Tibial nerve (tissue), 4 donors: ENCODE measurements at regions not wholly inside any gene's neighbourhood (a gene's known extent, or its start where the extent isn't known, plus 50 kb on each side); places are given as distances from the start of the nearest gene placed in this dataset.
"Not testable (repeated sequence)": the region's sequence is repeated elsewhere in the genome, so short reads cannot be mapped to it uniquely, and the experiment has no call there.

Experiments
- DNase-seq, 2 donors: peaks; one replicate each; pipeline ENCODE4 v3.0.0-alpha.2; 2019; ENCODE audit warnings: low spot score in 2 of 2
- H3K27ac ChIP-seq, 4 donors: fragments of 200-600 bp; sonication (generic) in 3 of 4; one replicate each; pipeline ENCODE4 v1.5.1; 2017 to 2019; ENCODE audit warnings: mild to moderate bottlenecking in 1 of 4
- H3K27me3 ChIP-seq, 2 donors: fragments of 200-600 bp; sonication (generic) in 1 of 2; one replicate each; pipeline versions ENCODE4 v1.5.1 to v1.6.0; 2017 to 2019
- H3K36me3 ChIP-seq, 3 donors: fragments of 200-600 bp; sonication (generic); one replicate each; pipeline ENCODE4 v1.5.1; 2018 to 2019
- H3K4me1 ChIP-seq, 4 donors: fragments of 200-600 bp; sonication (generic) in 3 of 4; one replicate each; pipeline ENCODE4 v1.5.1; 2017 to 2019
- H3K4me3 ChIP-seq, 4 donors: fragments of 200-600 bp; sonication (generic) in 3 of 4; one replicate each; pipeline ENCODE4 v1.5.1; 2017 to 2019; ENCODE audit warnings: mild to moderate bottlenecking in 1 of 4, moderate library complexity in 1 of 4
- H3K9me3 ChIP-seq, 4 donors: fragments of 200-600 bp; sonication (generic) in 3 of 4; one replicate each; pipeline ENCODE4 v1.5.1; 2017 to 2019
- EP300 ChIP-seq, 2 donors: sonication (generic); formaldehyde crosslinking; IDR thresholded peaks; one replicate each; pipeline ENCODE4 v1.6.1; 2017; ENCODE audit warnings: antibody characterized with exemption in 2 of 2, mild to moderate bottlenecking in 1 of 2
- POLR2A ChIP-seq, 2 donors: fragments of 450-650 bp; IDR thresholded peaks; one replicate each; pipeline ENCODE4 v1.6.1; 2017; ENCODE audit warnings: antibody characterized with exemption in 2 of 2, mild to moderate bottlenecking in 2 of 2, moderate library complexity in 2 of 2
- WGBS, 2 donors: methylation state at CpG; one replicate each; pipeline ENCODE4 v1.1.5; 2018; 5-methylcytosine and 5-hydroxymethylcytosine counted together
- TF ChIP-seq, protein P1 (sequence below), 5 experiments: fragments of 200-600 bp in 3 of 5; fragments of 450-650 bp in 2 of 5; sonication (generic) in 3 of 5; IDR thresholded peaks; one replicate each; pipeline ENCODE4 v1.5.1; 2016 to 2019; ENCODE audit warnings: antibody characterized with exemption in 5 of 5, mild to moderate bottlenecking in 3 of 5, moderate library complexity in 2 of 5

DNA sequence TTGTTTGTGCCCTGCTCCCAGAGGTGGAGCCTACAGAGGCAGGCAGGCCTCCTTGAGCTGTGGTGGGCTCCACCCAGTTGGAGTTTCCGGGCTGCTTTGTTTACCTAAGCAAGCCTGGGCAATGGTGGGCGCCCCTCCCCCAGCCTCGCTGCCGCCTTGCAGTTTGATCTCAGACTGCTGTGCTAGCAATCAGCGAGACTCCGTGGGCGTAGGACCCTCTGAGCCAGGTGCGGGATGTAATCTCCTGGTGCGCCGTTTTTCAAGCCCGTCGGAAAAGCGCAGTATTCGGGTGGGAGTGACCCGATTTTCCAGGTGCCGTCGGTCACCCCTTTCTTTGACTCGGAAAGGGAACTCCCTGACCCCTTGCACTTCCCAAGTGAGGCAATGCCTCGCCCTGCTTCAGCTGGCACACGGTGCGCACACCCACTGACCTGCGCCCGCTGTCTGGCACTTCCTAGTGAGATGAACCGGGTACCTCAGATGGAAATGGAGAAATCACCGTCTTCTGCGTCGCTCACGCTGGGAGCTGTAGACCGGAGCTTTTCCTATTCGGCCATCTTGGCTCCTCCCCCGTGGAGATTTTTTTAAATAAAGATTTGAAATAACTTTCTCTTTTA is 189.2 kb upstream of the WSB1 start:
- H3K27me3 ChIP-seq, H3K27ac ChIP-seq, H3K36me3 ChIP-seq, H3K9me3 ChIP-seq, H3K4me3 ChIP-seq, DNase-seq, H3K4me1 ChIP-seq: not testable (repeated sequence)
- WGBS, 2 donors = 90 to 91% methylated on average over 26 to 31 of the region's 31 CpGs

- no peak for DNase-seq
- no peaks in the 10 kb centered on the region for H3K4me1 ChIP-seq
- H3K27me3 ChIP-seq = no peaks in the 10 kb centered on the region
- 61 to 72% methylated on average over 3 of the region's 3 CpGs for WGBS, 2 donors
- no peaks in the 10 kb centered on the region for H3K36me3 ChIP-seq
- no peak overlapping the region for H3K4me3 ChIP-seq
- TF ChIP-seq POLR2A (IDR thresholded peaks at IDR 0.05) = no peak
- TF ChIP-seq, protein P1, sequence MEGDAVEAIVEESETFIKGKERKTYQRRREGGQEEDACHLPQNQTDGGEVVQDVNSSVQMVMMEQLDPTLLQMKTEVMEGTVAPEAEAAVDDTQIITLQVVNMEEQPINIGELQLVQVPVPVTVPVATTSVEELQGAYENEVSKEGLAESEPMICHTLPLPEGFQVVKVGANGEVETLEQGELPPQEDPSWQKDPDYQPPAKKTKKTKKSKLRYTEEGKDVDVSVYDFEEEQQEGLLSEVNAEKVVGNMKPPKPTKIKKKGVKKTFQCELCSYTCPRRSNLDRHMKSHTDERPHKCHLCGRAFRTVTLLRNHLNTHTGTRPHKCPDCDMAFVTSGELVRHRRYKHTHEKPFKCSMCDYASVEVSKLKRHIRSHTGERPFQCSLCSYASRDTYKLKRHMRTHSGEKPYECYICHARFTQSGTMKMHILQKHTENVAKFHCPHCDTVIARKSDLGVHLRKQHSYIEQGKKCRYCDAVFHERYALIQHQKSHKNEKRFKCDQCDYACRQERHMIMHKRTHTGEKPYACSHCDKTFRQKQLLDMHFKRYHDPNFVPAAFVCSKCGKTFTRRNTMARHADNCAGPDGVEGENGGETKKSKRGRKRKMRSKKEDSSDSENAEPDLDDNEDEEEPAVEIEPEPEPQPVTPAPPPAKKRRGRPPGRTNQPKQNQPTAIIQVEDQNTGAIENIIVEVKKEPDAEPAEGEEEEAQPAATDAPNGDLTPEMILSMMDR (IDR thresholded peaks at IDR 0.05) = no peak
- no peak for TF ChIP-seq EP300 (IDR thresholded peaks at IDR 0.05)
- no peaks in the 10 kb centered on the region for H3K9me3 ChIP-seq
- no peak overlapping the region for H3K27ac ChIP-seq
These were observed 188.3 kb upstream of the WSB1 start for GRCh38 chr17:27105636-27106035.

DNA sequence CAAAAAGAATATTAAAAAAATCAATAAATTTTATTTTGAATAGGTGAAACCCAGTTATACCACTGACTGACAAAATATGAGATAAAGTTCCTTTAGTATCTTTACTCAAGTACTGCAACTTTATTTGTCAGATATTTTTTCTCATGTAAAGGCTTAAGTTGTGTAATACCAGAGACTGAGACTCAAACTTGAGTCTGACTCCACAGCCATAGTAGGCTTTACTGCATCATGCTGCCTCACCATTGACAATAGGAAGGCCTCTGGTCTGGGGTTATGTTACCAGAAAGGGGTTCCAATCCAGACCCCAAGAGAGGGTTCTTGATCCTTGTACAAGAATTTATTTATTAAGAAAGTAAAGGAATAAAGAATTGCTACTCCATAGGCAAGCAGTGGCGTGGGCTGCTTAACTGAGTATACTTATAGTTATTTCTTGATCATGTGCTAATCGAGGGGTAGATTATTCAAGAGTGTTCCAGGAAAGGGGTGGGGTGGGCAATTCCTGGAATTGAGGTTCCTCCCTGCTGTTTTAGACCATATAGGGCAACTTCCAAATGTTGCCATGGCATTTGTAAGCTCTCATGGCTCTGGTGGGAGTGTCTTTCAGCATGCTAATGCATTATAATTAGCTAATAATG is 187.4 kb upstream of the WSB1 start:
- TF ChIP-seq POLR2A (IDR thresholded peaks at IDR 0.05) (no peak), EP300 (IDR thresholded peaks at IDR 0.05) (no peak)
- TF ChIP-seq, protein P1 (IDR thresholded peaks at IDR 0.05) = no peak
- DNase-seq = no peak
- no peaks in the 10 kb centered on the region for H3K36me3 ChIP-seq
- H3K27me3 ChIP-seq = no peaks in the 10 kb centered on the region
- no peak overlapping the region for H3K4me3 ChIP-seq
- 53 to 58% methylated on average over 2 of the region's 2 CpGs for WGBS, 2 donors
- no peak overlapping the region for H3K27ac ChIP-seq
- no peaks in the 10 kb centered on the region for H3K4me1 ChIP-seq
- no peaks in the 10 kb centered on the region for H3K9me3 ChIP-seq

DNA sequence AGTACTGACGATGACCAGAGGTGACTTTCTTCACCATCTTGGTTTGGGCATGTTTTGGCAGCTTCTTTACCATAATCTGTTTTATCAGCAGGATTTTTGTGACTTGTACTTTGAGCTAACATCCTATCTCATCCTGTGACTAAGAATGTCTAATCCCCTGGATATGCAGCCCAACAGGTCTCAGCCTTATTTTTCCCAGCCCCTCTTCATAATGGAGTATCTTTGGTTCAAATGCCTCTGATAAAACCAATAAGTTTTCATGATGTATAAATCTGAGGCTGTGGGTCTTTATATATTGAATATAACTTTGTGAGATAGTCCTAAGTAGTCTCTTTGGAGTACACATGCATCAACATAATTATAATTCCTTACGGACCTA is 186.9 kb upstream of the WSB1 start:
- H3K9me3 ChIP-seq = no peaks in the 10 kb centered on the region
- no peak overlapping the region for H3K27ac ChIP-seq
- no peaks in the 10 kb centered on the region for H3K4me1 ChIP-seq
- DNase-seq = no peak
- no peak overlapping the region for H3K4me3 ChIP-seq
- WGBS, 2 donors = 58 to 65% methylated on average over 2 of the region's 2 CpGs
- no peaks in the 10 kb centered on the region for H3K36me3 ChIP-seq
- no peaks in the 10 kb centered on the region for H3K27me3 ChIP-seq
- TF ChIP-seq POLR2A (IDR thresholded peaks at IDR 0.05) = no peak
- TF ChIP-seq, protein P1 (IDR thresholded peaks at IDR 0.05) = no peak
- TF ChIP-seq EP300 (IDR thresholded peaks at IDR 0.05) = no peak

DNA sequence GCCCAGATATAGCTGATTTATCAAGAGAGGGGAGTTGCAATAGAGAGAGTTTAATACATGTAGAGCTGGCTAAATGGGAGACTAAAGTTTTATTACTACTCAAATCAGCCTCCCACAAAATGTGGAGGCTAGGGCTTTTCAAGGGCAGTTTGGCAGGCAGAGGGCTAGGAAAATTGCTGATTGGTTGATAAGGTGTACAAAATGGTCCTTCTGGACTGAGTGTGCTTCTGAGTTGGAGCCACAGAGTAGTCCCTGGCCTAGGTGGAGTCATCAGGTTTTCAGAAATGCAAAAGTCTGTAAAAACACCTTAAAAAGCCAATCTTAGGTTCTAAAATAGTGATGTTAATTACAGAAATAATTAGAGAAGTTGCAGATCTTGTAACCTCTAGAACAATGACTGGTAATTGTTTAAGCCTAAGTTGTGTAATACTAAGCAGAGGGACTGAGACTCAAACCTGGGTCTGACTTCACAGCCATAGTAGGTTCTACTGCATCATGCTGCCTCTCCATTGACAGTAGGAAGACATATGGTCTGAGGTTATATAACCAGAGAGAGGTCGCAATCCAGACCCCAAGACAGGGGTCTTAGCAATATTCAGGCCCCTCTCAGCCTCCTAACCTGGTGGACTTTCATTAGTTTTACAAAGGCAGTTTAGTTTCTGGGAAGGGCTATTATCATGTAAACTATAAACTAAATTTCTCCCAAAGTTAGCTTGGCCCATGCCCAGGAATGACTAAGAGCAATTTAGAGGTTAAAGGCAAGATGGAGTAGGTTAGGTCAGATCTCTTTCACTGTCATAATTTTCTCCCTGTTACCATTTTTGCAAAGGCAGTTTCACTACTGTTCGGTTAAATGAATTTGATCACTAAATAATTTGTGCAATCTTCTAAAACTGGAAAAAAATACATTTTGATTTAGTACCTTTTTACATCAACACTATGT is 186.3 kb upstream of the WSB1 start:
- not testable (repeated sequence) for H3K4me3 ChIP-seq, H3K9me3 ChIP-seq

DNA sequence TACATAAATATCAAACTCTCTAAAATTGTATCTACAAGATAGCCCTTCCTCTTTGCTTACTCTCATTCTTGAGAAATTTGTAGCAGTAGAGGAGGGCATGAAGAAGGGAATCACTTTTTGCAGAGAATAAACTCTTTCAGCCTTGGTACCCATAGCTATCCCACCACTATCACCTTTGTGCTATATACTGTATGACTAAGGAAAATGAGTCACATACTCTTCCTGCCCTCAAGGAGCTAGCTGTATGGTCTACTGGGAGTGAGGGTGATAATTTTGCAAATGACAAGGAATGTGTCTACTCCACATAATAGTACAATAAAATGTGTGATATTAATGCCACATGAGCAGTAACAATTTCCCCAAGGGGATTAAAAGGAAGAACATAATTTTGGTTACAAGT is 184.6 kb upstream of the WSB1 start:
- no peak overlapping the region for H3K4me3 ChIP-seq
- no peaks in the 10 kb centered on the region for H3K36me3 ChIP-seq
- TF ChIP-seq POLR2A (IDR thresholded peaks at IDR 0.05) = no peak
- TF ChIP-seq, protein P1 (IDR thresholded peaks at IDR 0.05) = no peak
- TF ChIP-seq EP300 (IDR thresholded peaks at IDR 0.05) = no peak
- no peaks in the 10 kb centered on the region for H3K9me3 ChIP-seq
- DNase-seq = no peak
- H3K4me1 ChIP-seq = no peaks in the 10 kb centered on the region
- H3K27ac ChIP-seq = no peak overlapping the region
- H3K27me3 ChIP-seq = no peaks in the 10 kb centered on the region

More for the DNA sequence above, 186.3 kb upstream of the WSB1 start:
- DNase-seq, H3K4me1 ChIP-seq, H3K27ac ChIP-seq, H3K27me3 ChIP-seq, H3K36me3 ChIP-seq: not testable (repeated sequence)
- 55 to 62% methylated on average over 2 of the region's 2 CpGs for WGBS, 2 donors
